Muscle of leg (tissue), 3 donors: ENCODE measurements at regions not wholly inside any gene's neighbourhood (a gene's known extent, or its start where the extent isn't known, plus 50 kb on each side); places are given as distances from the start of the nearest gene placed in this dataset.
"Not testable (repeated sequence)": the region's sequence is repeated elsewhere in the genome, so short reads cannot be mapped to it uniquely, and the experiment has no call there.

Experiments
- DNase-seq: peaks from one replicate; pipeline ENCODE4 v3.0.0; 2013
- H3K27ac ChIP-seq: one replicate; pipeline ENCODE4 v1.5.1; 2013; ENCODE audit warnings: mild to moderate bottlenecking, low read length, control low read depth
- H3K27me3 ChIP-seq: one replicate; pipeline ENCODE4 v1.6.1; 2013; ENCODE audit warnings: low read length; ENCODE audit not compliant: control insufficient read depth, insufficient read depth
- H3K36me3 ChIP-seq: one replicate; pipeline ENCODE4 v1.6.1; 2013; ENCODE audit warnings: low read length; ENCODE audit not compliant: control insufficient read depth, insufficient read depth
- H3K4me1 ChIP-seq: one replicate; pipeline ENCODE4 v1.6.1; 2013; ENCODE audit warnings: low read length; ENCODE audit not compliant: control insufficient read depth, insufficient read depth
- H3K4me3 ChIP-seq: one replicate; pipeline ENCODE4 v1.5.1; 2013; ENCODE audit warnings: low read length, control low read depth
- H3K9me3 ChIP-seq: replicated peaks from 2 replicates; pipeline ENCODE4 v1.6.1; 2013; ENCODE audit warnings: low read depth, low read length; ENCODE audit not compliant: control insufficient read depth
- WGBS: methylation state at CpG from one replicate; pipeline ENCODE4 v1.1.5; 2013; ENCODE audit warnings: missing lambda C conversion rate; ENCODE audit not compliant: insufficient coverage; 5-methylcytosine and 5-hydroxymethylcytosine counted together

DNA sequence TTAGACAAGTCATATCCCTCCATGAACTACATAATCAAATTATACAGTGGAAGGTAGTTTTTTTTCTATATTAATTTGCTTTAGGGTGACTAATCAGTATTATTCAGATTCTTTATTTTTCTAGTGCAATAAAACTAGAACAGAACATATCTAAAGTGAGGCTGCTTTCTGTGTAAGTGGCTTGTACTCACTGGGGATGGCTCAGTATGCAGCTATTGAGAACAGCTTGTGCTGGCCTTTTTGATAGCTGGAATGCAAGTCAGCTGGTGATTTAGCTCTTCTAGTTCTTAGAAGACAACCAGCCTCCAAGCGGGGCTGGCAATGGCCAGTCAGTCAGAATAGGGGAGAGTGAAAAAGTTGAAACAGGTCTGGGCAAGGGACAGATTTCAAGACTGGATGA, 119.4 kb downstream of the BLID start:
- DNase-seq = no peak
- no peak overlapping the region for H3K4me3 ChIP-seq
- no peaks in the 10 kb centered on the region for H3K36me3 ChIP-seq
- WGBS = 71% methylated on average over 1 of the region's 1 CpG
- H3K9me3 ChIP-seq = no peaks in the 10 kb centered on the region
- H3K27me3 ChIP-seq = no peaks in the 10 kb centered on the region
- no peaks in the 10 kb centered on the region for H3K4me1 ChIP-seq
- no peak overlapping the region for H3K27ac ChIP-seq

DNA sequence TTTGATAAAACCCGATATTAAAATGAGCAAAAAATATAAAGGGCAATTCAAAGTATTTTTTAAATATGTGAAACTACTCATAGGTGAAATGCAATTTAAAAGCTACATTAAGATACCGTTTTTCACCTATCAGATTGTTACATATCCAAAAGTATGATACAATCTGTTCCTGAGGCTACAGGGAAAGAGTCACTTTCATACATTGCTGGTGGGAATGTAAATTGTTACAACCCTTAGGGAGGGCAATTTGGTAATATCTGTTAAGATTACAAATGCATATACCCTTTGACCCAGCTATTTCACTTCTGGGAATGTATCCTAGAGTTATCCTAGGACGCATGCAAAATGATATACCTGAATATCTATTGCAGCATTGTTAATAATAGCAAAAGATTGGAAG, 132.1 kb downstream of the BLID start:
- no peaks in the 10 kb centered on the region for H3K4me1 ChIP-seq
- H3K27me3 ChIP-seq = no peaks in the 10 kb centered on the region
- DNase-seq = no peak
- no peaks in the 10 kb centered on the region for H3K9me3 ChIP-seq
- H3K4me3 ChIP-seq = no peak overlapping the region
- H3K27ac ChIP-seq = no peak overlapping the region
- H3K36me3 ChIP-seq = no peaks in the 10 kb centered on the region
- WGBS = no CpG with 5 or more reads among the region's 3 CpGs

DNA sequence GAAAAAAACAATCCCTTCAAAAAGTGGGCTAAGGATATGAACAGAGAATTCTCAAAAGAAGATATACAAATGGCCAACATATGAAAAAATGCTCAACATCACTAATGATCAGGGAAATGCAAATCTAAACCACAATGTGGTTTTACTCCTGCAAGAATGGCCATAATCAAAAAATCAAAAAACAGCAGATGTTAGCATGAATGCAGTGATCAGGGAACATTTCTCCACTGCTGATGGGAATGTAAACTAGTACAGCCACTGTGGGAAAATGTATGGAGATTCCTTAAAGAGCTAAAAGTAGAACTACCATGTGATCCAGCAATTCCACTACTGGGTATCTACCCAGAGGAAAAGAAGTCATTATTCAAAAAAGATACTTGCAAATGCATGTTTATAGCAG, 138.1 kb downstream of the BLID start:
- not testable (repeated sequence) for H3K4me1 ChIP-seq, H3K4me3 ChIP-seq, DNase-seq, H3K27me3 ChIP-seq, H3K27ac ChIP-seq, H3K36me3 ChIP-seq, H3K9me3 ChIP-seq

- no CpG with 5 or more reads among the region's 2 CpGs for WGBS
- Histone ChIP-seq H3K9me3 (peaks cover 4% of the 10 kb centered on the region), H3K27ac (no peak overlapping the region), H3K27me3 (no peaks in the 10 kb centered on the region), H3K4me3 (no peak overlapping the region), H3K36me3 (no peaks in the 10 kb centered on the region), H3K4me1 (no peaks in the 10 kb centered on the region)
- no peak for DNase-seq
These were observed 147.4 kb downstream of the BLID start for GRCh38 chr11:121968638-121969037.

GRCh38 chr11:121967131-121967704, 148.8 kb downstream of the BLID start:
- Histone ChIP-seq H3K27ac (no peak overlapping the region), H3K9me3 (no peaks in the 10 kb centered on the region), H3K27me3 (no peaks in the 10 kb centered on the region), H3K36me3 (no peaks in the 10 kb centered on the region), H3K4me1 (no peaks in the 10 kb centered on the region), H3K4me3 (no peak overlapping the region)
- 72% methylated on average over 7 of the region's 10 CpGs for WGBS
- DNase-seq = no peak

GRCh38 chr11:121965330-121965729, 150.7 kb downstream of the BLID start:
- Histone ChIP-seq H3K9me3 (no peaks in the 10 kb centered on the region), H3K36me3 (no peaks in the 10 kb centered on the region), H3K27me3 (no peaks in the 10 kb centered on the region), H3K27ac (no peak overlapping the region), H3K4me3 (no peak overlapping the region), H3K4me1 (peaks cover 3% of the 10 kb centered on the region)
- WGBS = 56% methylated on average over 2 of the region's 4 CpGs
- no peak for DNase-seq

- 53% methylated on average over 2 of the region's 4 CpGs for WGBS
- peak; percentile 7 for DNase-seq
- no peak overlapping the region for H3K4me3 ChIP-seq
- peaks cover 3% of the 10 kb centered on the region for H3K4me1 ChIP-seq
- H3K27me3 ChIP-seq = no peaks in the 10 kb centered on the region
- no peaks in the 10 kb centered on the region for H3K36me3 ChIP-seq
- no peaks in the 10 kb centered on the region for H3K9me3 ChIP-seq
- H3K27ac ChIP-seq = no peak overlapping the region
These were observed 151.4 kb downstream of the BLID start for GRCh38 chr11:121964591-121964990.

- WGBS = no CpG with 5 or more reads among the region's 3 CpGs
- not testable (repeated sequence) for H3K4me1 ChIP-seq, H3K9me3 ChIP-seq, DNase-seq, H3K27ac ChIP-seq, H3K27me3 ChIP-seq, H3K36me3 ChIP-seq, H3K4me3 ChIP-seq
These were observed 152.2 kb downstream of the BLID start for GRCh38 chr11:121963846-121964245.

- Histone ChIP-seq H3K27ac (peak overlapping the region; percentile 78), H3K4me3 (no peak overlapping the region), H3K9me3 (no peaks in the 10 kb centered on the region), H3K4me1 (peaks cover 9% of the 10 kb centered on the region), H3K36me3 (no peaks in the 10 kb centered on the region), H3K27me3 (no peaks in the 10 kb centered on the region)
- peak; percentile 67 for DNase-seq
- 0% methylated on average over 1 of the region's 3 CpGs for WGBS
These were observed 154.7 kb downstream of the BLID start for GRCh38 chr11:121961321-121961801.

- H3K4me3 ChIP-seq = no peak overlapping the region
- H3K4me1 ChIP-seq = peaks cover 9% of the 10 kb centered on the region
- WGBS = 24% methylated on average over 4 of the region's 5 CpGs
- H3K27ac ChIP-seq = peak overlapping the region; percentile 51
- no peaks in the 10 kb centered on the region for H3K36me3 ChIP-seq
- DNase-seq = peak; percentile 61
- no peaks in the 10 kb centered on the region for H3K9me3 ChIP-seq
- H3K27me3 ChIP-seq = no peaks in the 10 kb centered on the region
These were observed 157.1 kb downstream of the BLID start for GRCh38 chr11:121958971-121959325.

DNA sequence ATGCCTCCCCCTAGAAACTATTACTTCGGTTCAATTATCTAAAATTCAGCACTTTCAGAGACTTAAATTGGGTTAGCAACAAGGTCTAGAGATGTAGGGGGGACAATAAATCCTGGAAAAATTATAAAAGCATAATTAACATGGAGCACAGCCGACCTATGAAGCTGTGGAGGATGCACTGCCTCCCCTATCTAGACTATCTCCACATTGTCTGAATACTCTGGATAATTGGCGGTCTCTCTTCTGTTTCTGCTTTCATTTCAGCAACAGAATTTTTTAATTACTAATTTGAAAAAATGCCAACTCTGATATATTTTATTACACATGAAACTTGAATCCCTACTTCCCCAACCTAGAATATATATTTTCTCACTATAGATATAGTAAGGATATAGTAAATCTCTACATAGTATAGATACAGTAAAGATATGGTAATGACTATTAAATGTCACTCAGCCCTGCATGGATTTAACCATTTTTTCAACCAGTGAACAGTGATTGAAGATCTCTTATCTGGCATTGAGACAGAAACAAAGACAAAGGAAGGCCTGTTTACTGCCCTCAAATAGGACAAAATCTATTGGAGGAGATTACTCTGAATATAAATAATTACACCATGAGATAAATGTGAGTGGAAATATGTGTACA, 157.6 kb downstream of the BLID start:
- Histone ChIP-seq H3K27me3 (no peaks in the 10 kb centered on the region), H3K9me3 (no peaks in the 10 kb centered on the region), H3K36me3 (no peaks in the 10 kb centered on the region), H3K4me3 (no peak overlapping the region), H3K4me1 (peaks cover 9% of the 10 kb centered on the region), H3K27ac (no peak overlapping the region)
- no CpG with 5 or more reads among the region's 3 CpGs for WGBS
- DNase-seq = no peak
